ENCODE measurements at regions not wholly inside any gene's neighbourhood (a gene's known extent, or its start where the extent isn't known, plus 50 kb on each side); places are given as distances from the start of the nearest gene placed in this dataset.
"Not testable (repeated sequence)": the region's sequence is repeated elsewhere in the genome, so short reads cannot be mapped to it uniquely, and the experiment has no call there.

- POLR2A ChIA-PET (ENCODE audit: unreplicated experiment) = no interaction called here
- no peaks in the 10 kb centered on the region for H3K79me2 ChIP-seq (ENCODE audit: low read depth)
- peaks cover 28% of the 10 kb centered on the region for H3K27me3 ChIP-seq (ENCODE audit: insufficient read depth, low read depth)
- H3K9me2 ChIP-seq (ENCODE audit: insufficient read depth) = no peaks in the 10 kb centered on the region
- H4K20me1 ChIP-seq (ENCODE audit: insufficient read depth) = no peaks in the 10 kb centered on the region
- no peak overlapping the region for H2AFZ ChIP-seq
- CTCF ChIA-PET = no interaction called here
- BruUV-seq (replicated peaks) = no TSS peak
- H3K4me1 ChIP-seq (replicated peaks; ENCODE audit: insufficient read depth) = no peaks in the 10 kb centered on the region
- intact Hi-C loops (cut with micrococcal nuclease; ENCODE audit: unreplicated experiment) = no loop called here
- H3K4me3 ChIP-seq = no peak overlapping the region
- H3K9me3 ChIP-seq (ENCODE audit: insufficient read depth, low read depth) = no peaks in the 10 kb centered on the region
- no peak for DNase-seq
- H3K27ac ChIP-seq = no peak overlapping the region
- no peak for TF ChIP-seq EZH2 (IDR thresholded peaks at IDR 0.05; ENCODE audit: low read depth)
- TF ChIP-seq, protein P1, sequence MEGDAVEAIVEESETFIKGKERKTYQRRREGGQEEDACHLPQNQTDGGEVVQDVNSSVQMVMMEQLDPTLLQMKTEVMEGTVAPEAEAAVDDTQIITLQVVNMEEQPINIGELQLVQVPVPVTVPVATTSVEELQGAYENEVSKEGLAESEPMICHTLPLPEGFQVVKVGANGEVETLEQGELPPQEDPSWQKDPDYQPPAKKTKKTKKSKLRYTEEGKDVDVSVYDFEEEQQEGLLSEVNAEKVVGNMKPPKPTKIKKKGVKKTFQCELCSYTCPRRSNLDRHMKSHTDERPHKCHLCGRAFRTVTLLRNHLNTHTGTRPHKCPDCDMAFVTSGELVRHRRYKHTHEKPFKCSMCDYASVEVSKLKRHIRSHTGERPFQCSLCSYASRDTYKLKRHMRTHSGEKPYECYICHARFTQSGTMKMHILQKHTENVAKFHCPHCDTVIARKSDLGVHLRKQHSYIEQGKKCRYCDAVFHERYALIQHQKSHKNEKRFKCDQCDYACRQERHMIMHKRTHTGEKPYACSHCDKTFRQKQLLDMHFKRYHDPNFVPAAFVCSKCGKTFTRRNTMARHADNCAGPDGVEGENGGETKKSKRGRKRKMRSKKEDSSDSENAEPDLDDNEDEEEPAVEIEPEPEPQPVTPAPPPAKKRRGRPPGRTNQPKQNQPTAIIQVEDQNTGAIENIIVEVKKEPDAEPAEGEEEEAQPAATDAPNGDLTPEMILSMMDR (conservative IDR thresholded peaks at IDR 0.05) = no peak
- H3K4me2 ChIP-seq = no peak overlapping the region
- no peaks in the 10 kb centered on the region for H3K36me3 ChIP-seq (ENCODE audit: low read depth)
- no peaks in the 10 kb centered on the region for H3F3A ChIP-seq (ENCODE audit: insufficient read depth, low read depth)
These were observed 400.8 kb downstream of the SMOC2 start for GRCh38 chr6:168841609-168842278.

DNA sequence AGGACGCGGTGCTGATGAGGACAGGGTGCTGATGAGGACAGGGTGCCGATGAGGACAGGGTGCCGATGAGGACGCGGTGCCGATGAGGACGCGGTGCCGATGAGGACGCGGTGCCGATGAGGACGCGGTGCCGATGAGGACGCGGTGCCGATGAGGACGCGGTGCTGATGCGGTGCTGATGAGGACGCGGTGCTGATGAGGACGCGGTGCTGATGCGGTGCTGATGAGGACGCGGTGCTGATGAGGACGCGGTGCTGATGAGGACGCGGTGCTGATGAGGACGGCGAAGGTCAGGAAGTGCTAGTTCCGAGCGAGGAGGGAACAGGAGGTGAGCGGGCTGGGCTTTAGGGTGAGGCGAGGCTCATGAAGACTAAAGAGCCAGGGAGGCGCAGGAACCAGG, 399.9 kb downstream of the SMOC2 start:
- DNase-seq; H3K4me1 ChIP-seq (replicated peaks; ENCODE audit: insufficient read depth); intact Hi-C loops (cut with micrococcal nuclease; ENCODE audit: unreplicated experiment); H3K27ac ChIP-seq; POLR2A ChIA-PET (ENCODE audit: unreplicated experiment); H3K4me3 ChIP-seq; H3F3A ChIP-seq (ENCODE audit: insufficient read depth, low read depth); H4K20me1 ChIP-seq (ENCODE audit: insufficient read depth); H3K4me2 ChIP-seq; H2AFZ ChIP-seq; BruUV-seq (replicated peaks); CTCF ChIA-PET; H3K9me2 ChIP-seq (ENCODE audit: insufficient read depth); H3K79me2 ChIP-seq (ENCODE audit: low read depth); H3K9me3 ChIP-seq (ENCODE audit: insufficient read depth, low read depth); H3K36me3 ChIP-seq (ENCODE audit: low read depth): not testable (repeated sequence)
- peaks cover 21% of the 10 kb centered on the region for H3K27me3 ChIP-seq (ENCODE audit: insufficient read depth, low read depth)

- intact Hi-C loops (cut with micrococcal nuclease; ENCODE audit: unreplicated experiment); H3K79me2 ChIP-seq (ENCODE audit: low read depth); H3F3A ChIP-seq (ENCODE audit: insufficient read depth, low read depth); H3K4me2 ChIP-seq; POLR2A ChIA-PET (ENCODE audit: unreplicated experiment); H3K4me3 ChIP-seq; BruUV-seq (replicated peaks); DNase-seq; H3K4me1 ChIP-seq (replicated peaks; ENCODE audit: insufficient read depth); CTCF ChIA-PET; H3K36me3 ChIP-seq (ENCODE audit: low read depth); H3K9me3 ChIP-seq (ENCODE audit: insufficient read depth, low read depth); H2AFZ ChIP-seq; H4K20me1 ChIP-seq (ENCODE audit: insufficient read depth); H3K9me2 ChIP-seq (ENCODE audit: insufficient read depth); H3K27ac ChIP-seq: not testable (repeated sequence)
- peaks cover 17% of the 10 kb centered on the region for H3K27me3 ChIP-seq (ENCODE audit: insufficient read depth, low read depth)
These were observed 399.3 kb downstream of the SMOC2 start for GRCh38 chr6:168840299-168840698.

GRCh38 chr6:168838037-168838399, 397.0 kb downstream of the SMOC2 start:
- no TSS peak for BruUV-seq (replicated peaks)
- POLR2A ChIA-PET (ENCODE audit: unreplicated experiment) = no interaction called here

More at GRCh38 chr6:168838037-168838399, 397.0 kb downstream of the SMOC2 start:
- TF ChIP-seq EZH2 (IDR thresholded peaks at IDR 0.05; ENCODE audit: low read depth) = no peak
- Histone ChIP-seq H3K27me3 (ENCODE audit: insufficient read depth, low read depth) (peaks cover 5% of the 10 kb centered on the region; the same call in 1 of the 2 replicates), H3K36me3 (ENCODE audit: low read depth) (no peaks in the 10 kb centered on the region), H3K4me1 (replicated peaks; ENCODE audit: insufficient read depth) (no peaks in the 10 kb centered on the region), H2AFZ (no peak overlapping the region), H3K4me3 (no peak overlapping the region), H3K4me2 (no peak overlapping the region), H3K27ac (no peak overlapping the region), H3K9me3 (ENCODE audit: insufficient read depth, low read depth) (no peaks in the 10 kb centered on the region), H3K9me2 (ENCODE audit: insufficient read depth) (no peaks in the 10 kb centered on the region), H4K20me1 (ENCODE audit: insufficient read depth) (no peaks in the 10 kb centered on the region), H3F3A (ENCODE audit: insufficient read depth, low read depth) (no peaks in the 10 kb centered on the region), H3K79me2 (ENCODE audit: low read depth) (no peaks in the 10 kb centered on the region)
- DNase-seq = no peak
- intact Hi-C loops (cut with micrococcal nuclease; ENCODE audit: unreplicated experiment) = no loop called here
- CTCF ChIA-PET = no interaction called here
